Liver (tissue), 3 donors: ENCODE measurements at regions not wholly inside any gene's neighbourhood (a gene's known extent, or its start where the extent isn't known, plus 50 kb on each side); places are given as distances from the start of the nearest gene placed in this dataset.

ENCODE experiments used
- CTCF ChIP-seq: fragments of 150-350 bp; IDR thresholded peaks from 2 replicates; pipeline ENCODE4 v1.5.1; 2017; ENCODE audit warnings: improper control_type of control experiment, low read depth, low read length; ENCODE audit not compliant: missing input control
- JUND ChIP-seq, 2 donors: IDR thresholded peaks; 2 replicates each; pipeline ENCODE4 v1.6.1; 2016; ENCODE audit warnings: antibody characterized with exemption in 2 of 2
- TAF1 ChIP-seq: conservative IDR thresholded peaks from 2 replicates; pipeline ENCODE4 v1.6.1; 2016; ENCODE audit warnings: antibody characterized with exemption, mild to moderate bottlenecking
- YY1 ChIP-seq: IDR thresholded peaks from 2 replicates; pipeline ENCODE4 v1.6.1; 2016; ENCODE audit warnings: antibody characterized with exemption, mild to moderate bottlenecking
- donor health status: healthy.
- donor health status: healthy.

DNA sequence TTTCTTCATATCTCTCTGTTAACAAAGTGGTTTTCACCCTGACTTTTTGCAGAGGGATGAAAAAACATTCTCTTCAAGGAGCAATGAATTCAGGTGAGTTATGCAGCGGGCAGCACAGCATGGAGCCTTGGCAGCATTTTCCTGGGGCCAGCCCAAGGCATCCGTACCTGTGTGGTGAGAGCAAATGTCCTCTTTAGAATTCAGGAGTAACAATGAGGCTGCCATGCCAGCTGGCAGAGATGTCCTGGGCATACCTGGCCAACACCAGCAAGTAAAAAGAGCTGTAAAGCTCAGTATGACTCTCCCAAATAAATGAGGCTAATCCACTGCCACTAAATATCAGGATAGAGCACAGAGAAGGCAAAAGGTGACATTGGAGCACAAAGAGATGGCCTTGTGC is 277.6 kb upstream of the TRPC7 start:
- no peak for TF ChIP-seq JUND (IDR thresholded peaks at IDR 0.05)
- TF ChIP-seq TAF1, result no peak
- TF ChIP-seq CTCF, result no peak
- no peak for TF ChIP-seq YY1
